GM12878 (cell line): ENCODE measurements at regions not wholly inside any gene's neighbourhood (a gene's known extent, or its start where the extent isn't known, plus 50 kb on each side); places are given as distances from the start of the nearest gene placed in this dataset.

ENCODE experiments used
- BCLAF1 ChIP-seq: fragments of 450-650 bp; IDR thresholded peaks from 2 replicates; pipeline ENCODE4 v1.6.1; 2017; ENCODE audit warnings: antibody characterized with exemption, mild to moderate bottlenecking, moderate library complexity
- CREM ChIP-seq: IDR thresholded peaks from 2 replicates; pipeline ENCODE4 v1.6.1; 2014; ENCODE audit warnings: antibody characterized with exemption, low read depth
- CTCF ChIP-seq, 3 experiments: IDR thresholded peaks in 2 of 3; conservative IDR thresholded peaks in 1 of 3; 2 replicates each; pipeline ENCODE4 v1.5.1; 2011; ENCODE audit warnings: low read depth in 3 of 3, low read length in 3 of 3, mild to moderate bottlenecking in 3 of 3, control low read depth in 2 of 3, moderate library complexity in 2 of 3, inconsistent platforms in 1 of 3, mixed read lengths in 1 of 3; ENCODE audit not compliant: control insufficient read depth in 2 of 3, insufficient read depth in 1 of 3; ENCODE audit errors: extremely low read depth in 1 of 3
- MTA3 ChIP-seq: IDR thresholded peaks from 2 replicates; pipeline ENCODE4 v1.6.1; 2012; ENCODE audit warnings: low read length, inconsistent platforms, borderline replicate concordance
- REST ChIP-seq: IDR thresholded peaks from 2 replicates; pipeline ENCODE4 v1.6.1; 2012; ENCODE audit warnings: mild to moderate bottlenecking, low read depth, low read length

- no peak for TF ChIP-seq REST
- TF ChIP-seq CREM: no peak
- TF ChIP-seq CTCF (IDR thresholded peaks at IDR 0.05 in 2 of 3, conservative IDR thresholded peaks at IDR 0.05 in 1 of 3; ENCODE audit: control insufficient read depth in 2 of 3, extremely low read depth in 1 of 3, insufficient read depth in 1 of 3, low read depth in 3 of 3, low read length in 3 of 3): no peak
- TF ChIP-seq BCLAF1: no peak
- no peak for TF ChIP-seq MTA3
Measured at GRCh38 chr4:163217505-163217904, 50.8 kb upstream of the NAF1 start.
